NCI-H69 (cell line): ENCODE measurements at regions not wholly inside any gene's neighbourhood (a gene's known extent, or its start where the extent isn't known, plus 50 kb on each side); places are given as distances from the start of the nearest gene placed in this dataset.

Experiments
- DNase-seq: peaks from one replicate; lab custom pipeline; 2025; lab: John Stamatoyannopoulos, UW

DNA sequence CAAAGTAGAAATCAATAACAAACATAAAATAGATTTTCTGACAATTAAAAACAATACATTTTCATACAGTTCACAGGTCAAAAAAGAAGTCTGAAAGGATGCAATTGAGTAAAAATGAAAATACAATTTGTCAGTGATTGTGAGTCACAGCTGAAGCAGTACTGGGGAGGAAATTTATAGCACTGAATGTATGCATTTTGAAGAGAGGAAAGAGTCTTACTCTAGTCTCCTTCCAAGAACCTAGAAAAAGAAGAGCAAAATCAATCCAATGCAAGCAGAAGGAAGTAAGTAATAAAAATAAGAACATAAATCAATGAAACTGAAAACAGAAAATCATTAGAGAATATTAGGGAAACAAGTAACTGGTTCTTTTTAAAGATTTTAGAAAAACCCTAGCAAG, 507.2 kb upstream of the IGFBP3 start:
- DNase-seq, result no peak

DNA sequence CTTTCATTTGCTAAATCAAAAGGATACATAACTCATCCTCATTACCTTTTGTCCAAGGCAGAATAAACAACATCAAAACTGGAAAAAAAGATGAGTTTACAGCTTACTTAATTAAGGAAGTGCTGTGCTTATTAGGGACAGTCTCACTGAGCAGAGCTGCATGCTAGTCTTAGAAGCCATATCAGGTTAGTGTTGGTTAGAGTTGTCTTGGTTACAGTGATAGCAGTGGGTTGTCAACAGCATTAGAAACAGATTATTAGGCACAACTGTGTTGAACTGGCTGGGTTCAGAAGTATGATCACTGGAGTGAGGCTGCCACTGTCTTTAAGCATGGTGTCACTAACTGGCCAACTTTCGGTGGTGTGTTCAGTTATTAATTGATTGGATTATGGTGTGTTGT, 503.9 kb upstream of the IGFBP3 start:
- DNase-seq, result no peak

DNA sequence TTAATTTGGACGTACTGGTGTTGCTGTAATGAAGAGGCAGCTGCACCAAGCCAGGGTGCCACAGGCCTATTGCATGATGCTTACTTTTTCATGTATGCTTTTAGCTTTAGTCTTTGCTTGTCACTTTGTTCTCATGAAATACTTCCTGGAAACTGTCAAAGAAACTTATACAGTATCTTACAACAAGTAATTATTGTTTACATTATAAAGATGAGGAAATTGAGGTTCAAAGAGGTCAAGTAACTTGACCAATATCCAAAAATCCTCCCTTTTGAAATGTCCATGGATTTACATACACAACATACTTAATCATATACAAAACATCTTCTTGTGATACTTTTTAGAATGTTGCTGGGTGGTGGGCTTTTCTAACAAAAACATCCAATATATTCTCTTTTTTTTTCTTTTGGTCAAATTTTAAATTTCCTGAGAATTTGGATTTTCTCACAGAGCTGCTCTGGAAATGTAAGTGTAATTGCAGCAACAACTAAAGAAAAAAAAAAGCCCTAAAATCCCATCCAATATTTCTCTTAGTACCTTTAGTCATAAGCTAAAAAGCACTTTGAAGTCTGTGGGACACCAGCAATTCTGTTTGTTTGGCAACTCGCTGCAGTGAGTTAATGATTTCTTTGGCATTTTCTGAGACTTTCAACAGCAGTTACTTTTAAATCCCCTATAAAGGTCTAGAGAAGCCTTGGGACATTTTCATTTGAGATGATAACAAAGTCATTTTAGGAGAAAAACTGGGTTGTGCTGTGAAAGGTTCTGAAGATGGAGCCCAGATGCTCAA, 500.6 kb upstream of the IGFBP3 start:
- DNase-seq, result no peak

- no peak for DNase-seq
Measured at GRCh38 chr7:46414946-46415345, 493.9 kb upstream of the IGFBP3 start.

DNA sequence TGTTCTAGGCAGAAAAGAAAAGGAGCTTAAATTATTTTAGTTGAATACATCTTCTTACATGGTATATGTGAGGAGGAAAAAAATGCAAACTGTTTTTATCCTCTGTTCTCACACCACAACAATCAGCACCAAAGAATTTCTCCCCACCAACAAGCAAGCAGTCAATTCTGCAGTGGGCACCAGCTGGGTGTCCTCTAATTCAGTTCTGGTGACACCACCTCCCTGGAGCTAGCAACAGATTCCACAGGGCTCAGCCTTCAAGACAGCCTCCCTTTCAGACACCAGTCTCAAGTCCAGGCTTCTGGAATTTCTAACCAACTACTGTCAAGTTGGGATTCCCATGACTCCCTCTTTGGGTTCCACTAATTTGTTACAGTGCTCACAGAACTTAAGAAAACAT, 490.2 kb upstream of the IGFBP3 start:
- DNase-seq, result no peak

- DNase-seq, result no peak
Measured at GRCh38 chr7:46407125-46407524, 486.1 kb upstream of the IGFBP3 start.

DNA sequence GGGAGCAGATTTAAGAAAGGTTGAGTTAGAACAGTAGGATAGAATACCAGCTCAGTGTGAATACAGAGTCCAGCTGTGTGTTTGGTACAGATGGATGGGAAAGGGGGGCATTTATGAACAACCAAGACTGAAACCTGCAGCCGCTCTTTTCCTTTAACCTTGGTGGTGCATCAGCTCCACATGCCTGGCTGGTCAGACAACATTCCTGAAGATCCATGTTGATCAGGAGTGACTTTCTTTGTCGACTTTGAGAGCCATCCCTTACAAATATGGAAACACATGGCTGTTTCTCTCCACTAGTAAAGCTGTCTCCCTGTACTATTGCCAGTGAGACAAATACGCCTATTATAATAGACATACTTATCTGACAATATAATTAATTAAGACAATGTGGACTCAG, 476.5 kb upstream of the IGFBP3 start:
- no peak for DNase-seq

- DNase-seq, result no peak
Measured at GRCh38 chr7:46396481-46396880, 475.4 kb upstream of the IGFBP3 start.

DNA sequence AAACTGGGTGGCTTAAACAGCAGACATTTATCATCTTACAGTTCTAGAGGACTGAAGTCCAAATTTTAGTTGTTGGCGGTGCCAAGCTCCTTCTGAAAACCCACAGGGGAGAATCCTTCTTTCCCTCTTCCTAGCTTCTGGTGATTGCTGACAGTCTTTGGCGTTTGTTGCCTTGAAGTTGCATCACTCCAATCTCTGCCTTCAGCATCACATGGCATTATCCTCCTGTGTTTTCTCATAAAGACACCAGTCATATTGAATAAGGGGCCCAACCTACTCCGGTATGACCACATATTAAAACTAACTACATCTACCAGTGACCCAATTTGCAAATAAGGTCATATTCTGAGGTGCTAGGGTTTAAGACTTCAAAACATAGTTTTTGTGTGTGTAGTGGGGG, 472.1 kb upstream of the IGFBP3 start:
- DNase-seq, result no peak

DNA sequence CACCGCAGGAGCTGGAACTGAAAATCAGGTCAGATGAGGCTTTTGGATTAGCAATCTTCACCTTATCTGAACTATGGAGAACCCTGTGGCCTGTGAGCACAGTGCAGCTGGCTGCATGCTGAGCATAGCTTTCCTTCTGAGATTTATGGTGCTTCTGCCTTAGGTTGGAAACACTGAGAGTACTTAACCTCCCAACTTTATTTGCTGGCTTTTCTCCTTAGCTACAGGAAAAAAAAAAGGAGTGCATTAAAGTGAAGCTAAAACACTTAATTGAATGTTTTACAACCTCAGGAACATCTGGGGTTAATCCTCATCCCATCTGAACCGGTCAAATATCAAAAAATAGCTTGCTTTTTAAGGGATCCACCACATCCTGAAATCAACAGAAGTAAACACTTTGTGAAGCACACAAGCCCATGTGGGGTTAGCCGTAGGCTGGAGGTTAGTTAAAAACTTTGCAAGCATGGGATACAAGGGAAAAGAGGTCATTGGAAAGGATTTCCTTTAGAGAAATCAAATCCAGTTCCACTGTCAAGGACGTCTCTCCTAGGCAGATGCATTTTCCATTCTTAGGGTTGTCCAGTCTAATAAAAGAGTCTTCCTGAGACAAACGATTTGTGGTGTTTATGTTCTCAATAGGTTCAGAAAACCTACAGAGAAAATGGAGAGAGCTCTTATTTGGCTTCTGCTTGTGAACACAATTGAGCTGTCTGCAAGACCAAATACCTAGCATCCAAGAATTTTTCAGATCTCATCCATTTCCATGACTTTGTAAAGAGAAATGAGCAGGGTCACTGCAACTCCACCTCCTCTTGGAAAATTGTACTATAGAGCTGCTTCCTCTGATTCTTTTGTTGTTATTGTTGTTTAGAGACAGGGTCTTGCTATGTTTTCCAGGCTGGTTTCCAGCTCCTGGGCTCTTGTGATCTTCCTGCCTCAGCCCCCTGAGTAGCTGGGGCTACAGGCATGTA, 470.4 kb upstream of the IGFBP3 start:
- DNase-seq, result no peak

DNA sequence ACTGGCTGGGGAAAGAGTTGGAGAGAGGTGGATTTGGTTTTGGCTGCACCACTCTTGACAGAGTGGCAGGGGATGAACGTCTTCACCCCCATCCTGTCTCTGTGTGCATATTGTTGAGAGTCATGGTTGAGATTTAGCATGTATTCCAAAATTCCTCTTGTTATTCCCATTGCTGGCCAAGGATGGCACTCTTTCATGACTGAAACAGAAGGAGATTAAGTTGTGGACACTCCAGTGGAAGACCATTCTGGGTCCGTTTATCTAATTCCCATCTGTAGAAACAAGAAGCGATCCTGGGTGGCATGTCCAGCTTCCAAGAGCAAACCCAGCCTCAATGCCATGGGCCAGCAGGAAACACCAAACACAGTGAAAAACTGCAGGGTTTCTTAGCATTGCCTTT, 469.0 kb upstream of the IGFBP3 start:
- DNase-seq, result no peak

GRCh38 chr7:46389146-46389545, 468.1 kb upstream of the IGFBP3 start:
- DNase-seq, result no peak

- no peak for DNase-seq
Measured at GRCh38 chr7:46387646-46388045, 466.6 kb upstream of the IGFBP3 start.

DNA sequence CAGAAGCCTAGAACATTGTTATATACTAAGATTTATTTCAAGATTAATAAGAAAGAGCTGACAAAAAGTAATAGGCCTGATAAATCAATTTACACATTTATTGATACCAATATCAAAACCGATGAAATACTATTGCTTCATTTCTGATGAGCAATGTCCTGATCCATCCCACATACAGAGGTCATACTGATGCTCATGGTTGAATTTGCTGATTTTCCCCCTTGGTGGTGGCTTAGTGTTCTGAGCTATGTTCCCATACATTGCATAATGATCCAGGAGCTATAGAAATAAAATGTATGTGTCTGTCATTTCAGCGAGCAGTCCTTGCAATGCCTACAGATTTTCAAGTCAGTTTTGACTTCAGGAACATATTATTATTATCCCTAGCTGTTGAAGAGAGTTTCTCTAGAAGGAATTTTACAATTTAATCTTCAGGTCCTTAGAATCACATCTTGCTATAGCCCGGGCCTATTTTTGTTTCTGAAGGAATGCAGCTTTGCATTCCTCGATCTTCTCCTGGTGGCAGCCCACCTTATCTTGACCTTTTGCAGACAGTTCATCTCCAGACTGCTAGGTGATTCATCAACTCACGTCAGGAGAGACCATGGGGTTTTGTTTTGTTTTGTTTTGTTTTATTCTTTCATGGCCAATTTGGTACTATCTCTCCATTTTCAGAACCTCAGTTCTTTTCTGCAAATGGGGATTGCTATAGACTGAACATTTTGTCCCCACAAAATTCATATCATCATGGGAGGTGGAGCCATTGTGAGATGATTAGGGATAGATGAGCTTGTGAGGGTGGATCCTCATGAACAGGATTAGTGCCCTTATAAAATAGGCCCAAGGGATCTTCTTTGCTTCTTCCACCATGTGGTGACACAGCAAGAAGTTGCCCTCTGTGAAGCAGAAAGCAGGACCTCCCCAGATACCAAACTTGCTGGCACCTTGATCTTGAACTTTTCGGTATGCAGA, 465.6 kb upstream of the IGFBP3 start:
- DNase-seq, result no peak

DNA sequence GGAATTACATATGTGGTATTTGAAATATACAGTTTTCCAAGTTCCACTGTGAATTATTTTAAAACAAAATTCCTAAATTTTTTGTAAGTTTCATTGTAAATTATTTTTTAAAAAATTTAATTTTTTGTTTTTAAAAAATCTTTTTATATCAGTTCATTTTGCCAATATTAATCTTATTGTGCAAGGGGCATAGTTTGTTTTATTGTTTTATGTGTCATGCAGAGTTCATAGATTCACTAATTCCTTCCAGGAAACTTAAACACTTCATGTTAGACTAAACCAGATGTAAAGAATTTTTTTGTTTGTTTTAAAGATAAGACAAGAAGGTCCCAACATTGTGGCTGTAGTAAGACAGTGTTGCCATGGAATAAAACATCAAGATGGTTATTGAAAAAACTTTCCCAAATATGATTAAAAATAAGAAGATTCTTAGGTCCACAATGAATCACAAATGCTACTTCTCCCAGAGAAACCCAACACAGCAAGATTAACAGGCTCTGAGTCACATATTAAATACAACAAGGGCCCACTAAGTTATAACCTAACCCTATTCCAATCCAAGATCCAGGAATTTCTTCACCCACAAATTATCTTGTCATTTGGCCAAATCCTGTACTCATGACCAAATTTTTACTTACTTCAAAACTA, 464.7 kb upstream of the IGFBP3 start:
- no peak for DNase-seq

DNA sequence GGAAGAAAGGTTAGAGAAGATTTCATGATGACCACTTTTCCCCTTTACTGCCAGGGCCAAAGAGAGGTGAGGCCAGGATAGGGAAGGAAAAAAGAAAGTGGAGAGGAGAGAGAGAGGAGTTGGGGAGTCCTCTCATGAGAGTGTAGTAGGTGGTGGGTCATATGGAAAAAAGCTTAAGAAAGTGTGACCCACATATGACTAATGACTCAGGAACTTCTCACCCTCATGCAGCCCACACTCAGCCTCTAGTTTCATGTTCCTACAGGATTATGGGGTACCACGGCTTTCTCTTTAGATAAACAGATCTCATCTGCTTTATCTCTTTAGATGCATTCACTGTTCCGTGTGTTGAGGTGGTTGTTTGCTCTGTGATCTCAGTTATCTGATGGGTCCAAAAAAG, 462.5 kb upstream of the IGFBP3 start:
- no peak for DNase-seq

DNA sequence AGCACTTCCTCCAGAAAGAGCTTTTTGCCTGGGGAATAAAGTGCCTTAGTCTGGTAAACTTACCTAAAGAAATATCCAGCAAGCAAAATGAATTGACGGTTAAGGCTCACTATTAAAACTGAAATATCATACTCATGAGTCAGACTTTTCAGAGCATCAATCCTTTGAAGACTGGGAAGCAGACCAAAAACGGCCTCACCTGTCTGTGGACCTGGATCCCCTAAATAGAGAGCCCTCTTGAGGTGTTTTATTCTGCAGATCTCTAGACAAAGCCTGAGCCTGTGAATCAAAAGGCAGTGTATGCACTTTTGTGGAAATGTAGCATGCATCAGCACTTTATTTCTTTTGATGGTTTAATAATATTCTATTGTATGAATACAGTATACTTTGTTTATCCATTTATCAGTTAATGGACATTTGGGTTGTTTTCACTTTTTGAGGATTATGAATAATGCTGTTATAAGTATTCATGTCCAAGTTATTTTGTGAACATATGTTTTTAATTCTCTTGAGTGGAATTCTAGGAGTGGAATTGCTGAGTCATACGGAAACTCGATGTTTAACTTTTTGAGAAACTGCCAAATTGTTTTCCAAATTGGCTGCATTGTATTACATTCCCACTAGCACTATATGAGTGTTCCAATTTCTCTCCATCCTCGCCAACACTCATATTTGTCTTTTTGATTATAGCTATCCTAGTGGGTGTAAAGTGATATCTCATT, 449.0 kb upstream of the IGFBP3 start:
- DNase-seq, result no peak

DNA sequence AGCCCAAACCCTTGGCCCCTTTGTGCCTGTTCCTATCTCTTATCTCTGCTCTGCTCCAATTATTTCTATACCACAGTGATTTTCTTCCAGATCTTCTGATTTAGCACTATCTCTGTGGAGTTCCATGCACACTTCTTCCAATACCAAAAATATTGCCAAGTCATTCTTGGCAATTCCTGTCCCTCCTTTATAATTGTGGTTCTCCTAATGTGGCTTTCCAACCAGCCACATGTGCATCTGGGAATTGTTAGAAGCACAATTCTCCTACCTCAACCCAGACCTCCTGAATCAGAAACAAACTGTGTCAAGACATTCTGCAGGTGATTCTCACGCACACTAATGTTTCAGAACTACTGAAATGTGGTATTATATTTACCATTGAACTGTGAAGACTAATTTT, 447.8 kb upstream of the IGFBP3 start:
- DNase-seq, result no peak

DNA sequence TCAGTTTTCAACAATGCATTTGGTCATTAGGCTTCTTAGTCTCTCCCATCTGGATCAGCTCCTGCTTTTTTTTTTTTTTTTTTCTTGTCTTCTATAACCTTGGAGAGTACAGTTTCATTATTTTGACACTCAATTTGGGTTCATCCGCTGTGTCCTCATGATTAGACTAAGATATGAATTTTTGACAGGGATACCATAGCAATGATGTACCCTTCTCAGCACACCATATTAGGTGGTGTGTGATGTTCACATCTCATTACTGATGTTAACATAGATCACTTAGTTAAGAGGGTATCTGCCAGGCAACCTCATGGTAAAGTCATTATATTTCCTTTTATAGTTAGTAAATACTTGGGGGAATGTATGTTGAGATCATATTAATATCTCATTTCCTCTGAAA, 445.5 kb upstream of the IGFBP3 start:
- DNase-seq, result no peak

DNA sequence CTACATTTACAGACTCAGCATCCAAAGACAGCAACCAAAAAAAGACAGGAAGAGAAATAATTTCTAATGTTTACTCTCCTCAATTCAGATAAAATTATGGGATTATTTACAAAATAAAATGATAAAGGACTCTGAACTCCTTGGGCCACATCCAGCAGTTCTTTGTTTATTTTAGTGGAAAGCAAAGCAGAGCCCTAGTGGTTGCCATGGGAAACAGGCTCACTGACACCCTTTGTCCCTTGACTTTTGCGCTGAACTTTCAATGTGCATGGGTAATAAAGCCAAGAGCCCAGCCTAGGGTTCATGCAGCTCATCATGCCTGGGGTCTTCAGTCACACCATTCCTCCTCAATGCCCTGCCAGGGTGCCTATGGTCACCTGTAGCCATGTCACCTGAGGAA, 442.6 kb upstream of the IGFBP3 start:
- no peak for DNase-seq

GRCh38 chr7:46360811-46361210, 439.7 kb upstream of the IGFBP3 start:
- DNase-seq, result no peak
